Activated T-helper 2 cell treated with anti-CD3 and anti-CD28 coated beads, Interferon-gamma antibody, Interleukin-2, Interleukin-4, amounts not matched to agents 10 μg/mL and 5 μg/mL and 100 μg/mL, durations not matched to agents 14 hours and 24 hours and 36 hours (primary cell): ENCODE measurements at regions not wholly inside any gene's neighbourhood (a gene's known extent, or its start where the extent isn't known, plus 50 kb on each side); places are given as distances from the start of the nearest gene placed in this dataset.

Experiments
- DNase-seq: peaks from one replicate; pipeline ENCODE4 v3.0.0; 2021; ENCODE audit warnings: low spot score
- H3K27ac Mint-ChIP-seq: one replicate; pipeline ENCODE4 v1.8.0; 2021; ENCODE audit warnings: mixed read lengths
- H3K27me3 Mint-ChIP-seq: one replicate; pipeline ENCODE4 v1.8.0; 2021; ENCODE audit warnings: low read depth, mixed read lengths
- H3K36me3 Mint-ChIP-seq: one replicate; pipeline ENCODE4 v1.8.0; 2021; ENCODE audit warnings: low read depth, mixed read lengths
- H3K4me1 Mint-ChIP-seq: one replicate; pipeline ENCODE4 v1.8.0; 2021; ENCODE audit warnings: low read depth, mixed read lengths
- H3K4me3 Mint-ChIP-seq: one replicate; pipeline ENCODE4 v1.8.0; 2021; ENCODE audit warnings: low read depth, mild to moderate bottlenecking, moderate library complexity, mixed read lengths
- H3K9me3 Mint-ChIP-seq: one replicate; pipeline ENCODE4 v1.8.0; 2021; ENCODE audit warnings: mixed read lengths
- intact Hi-C: fragments of 100-400 bp; cut with micrococcal nuclease; formaldehyde crosslinking; loops from one replicate; pipeline ENCODE4 v1.15.1; 2023

- H3K9me3 Mint-ChIP-seq = no peaks in the 10 kb centered on the region
These were observed 68.1 kb upstream of the HTR2A start for GRCh38 chr13:46964789-46965527.

GRCh38 chr13:46963904-46964303 lies 67.1 kb upstream of the HTR2A start:
- H3K27ac Mint-ChIP-seq = no peak overlapping the region
- no peaks in the 10 kb centered on the region for H3K4me1 Mint-ChIP-seq
- H3K9me3 Mint-ChIP-seq = no peaks in the 10 kb centered on the region
- intact Hi-C loops = no loop called here
- no peaks in the 10 kb centered on the region for H3K36me3 Mint-ChIP-seq
- no peak overlapping the region for H3K4me3 Mint-ChIP-seq
- H3K27me3 Mint-ChIP-seq = no peaks in the 10 kb centered on the region
- DNase-seq = no peak

More at GRCh38 chr13:46964789-46965527, 68.1 kb upstream of the HTR2A start:
- H3K4me3 Mint-ChIP-seq = no peak overlapping the region
- no peaks in the 10 kb centered on the region for H3K36me3 Mint-ChIP-seq
- H3K4me1 Mint-ChIP-seq = no peaks in the 10 kb centered on the region
- no peaks in the 10 kb centered on the region for H3K27me3 Mint-ChIP-seq
- intact Hi-C loops = no loop called here
- no peak for DNase-seq
- no peak overlapping the region for H3K27ac Mint-ChIP-seq

GRCh38 chr13:46962281-46962941 lies 65.6 kb upstream of the HTR2A start:
- no peak overlapping the region for H3K4me3 Mint-ChIP-seq
- DNase-seq = no peak
- no peaks in the 10 kb centered on the region for H3K4me1 Mint-ChIP-seq
- intact Hi-C loops = no loop called here
- no peak overlapping the region for H3K27ac Mint-ChIP-seq
- H3K27me3 Mint-ChIP-seq = peaks cover 1% of the 10 kb centered on the region
- no peaks in the 10 kb centered on the region for H3K36me3 Mint-ChIP-seq
- no peaks in the 10 kb centered on the region for H3K9me3 Mint-ChIP-seq

- Mint-ChIP-seq H3K9me3 (no peaks in the 10 kb centered on the region), H3K4me3 (no peak overlapping the region), H3K27ac (no peak overlapping the region), H3K4me1 (no peaks in the 10 kb centered on the region), H3K27me3 (peaks cover 1% of the 10 kb centered on the region), H3K36me3 (no peaks in the 10 kb centered on the region)
- intact Hi-C loops = no loop called here
- DNase-seq = no peak
These were observed 64.9 kb upstream of the HTR2A start for GRCh38 chr13:46961719-46962118.

GRCh38 chr13:46953941-46954340 lies 57.1 kb upstream of the HTR2A start:
- H3K4me1 Mint-ChIP-seq = no peaks in the 10 kb centered on the region
- H3K27me3 Mint-ChIP-seq = peaks cover 7% of the 10 kb centered on the region
- H3K9me3 Mint-ChIP-seq = no peaks in the 10 kb centered on the region
- no peak overlapping the region for H3K4me3 Mint-ChIP-seq
- intact Hi-C loops = no loop called here
- no peak overlapping the region for H3K27ac Mint-ChIP-seq
- DNase-seq = no peak
- no peaks in the 10 kb centered on the region for H3K36me3 Mint-ChIP-seq

- intact Hi-C loops = no loop called here
- Mint-ChIP-seq H3K4me1 (no peaks in the 10 kb centered on the region), H3K27me3 (peaks cover 7% of the 10 kb centered on the region), H3K27ac (no peak overlapping the region), H3K4me3 (no peak overlapping the region), H3K36me3 (no peaks in the 10 kb centered on the region), H3K9me3 (no peaks in the 10 kb centered on the region)
- no peak for DNase-seq
These were observed 56.5 kb upstream of the HTR2A start for GRCh38 chr13:46953331-46953730.

- Mint-ChIP-seq H3K27ac (no peak overlapping the region), H3K9me3 (no peaks in the 10 kb centered on the region)
- no peak for DNase-seq
These were observed 54.7 kb upstream of the HTR2A start for GRCh38 chr13:46951516-46951915.

GRCh38 chr13:46949211-46949610 lies 52.4 kb upstream of the HTR2A start:
- no peaks in the 10 kb centered on the region for H3K4me1 Mint-ChIP-seq
- no peak overlapping the region for H3K27ac Mint-ChIP-seq
- intact Hi-C loops = no loop called here
- peaks cover 7% of the 10 kb centered on the region for H3K9me3 Mint-ChIP-seq
- peaks cover 4% of the 10 kb centered on the region for H3K27me3 Mint-ChIP-seq
- DNase-seq = no peak
- H3K36me3 Mint-ChIP-seq = no peaks in the 10 kb centered on the region
- H3K4me3 Mint-ChIP-seq = no peak overlapping the region

More at GRCh38 chr13:46951516-46951915, 54.7 kb upstream of the HTR2A start:
- Mint-ChIP-seq H3K36me3 (no peaks in the 10 kb centered on the region), H3K27me3 (peaks cover 6% of the 10 kb centered on the region), H3K4me3 (no peak overlapping the region), H3K4me1 (no peaks in the 10 kb centered on the region)
- intact Hi-C loops = no loop called here

GRCh38 chr13:46948338-46948737 lies 51.5 kb upstream of the HTR2A start:
- no peak overlapping the region for H3K27ac Mint-ChIP-seq
- H3K4me1 Mint-ChIP-seq = no peaks in the 10 kb centered on the region
- no peaks in the 10 kb centered on the region for H3K36me3 Mint-ChIP-seq
- H3K27me3 Mint-ChIP-seq = peaks cover 4% of the 10 kb centered on the region
- H3K9me3 Mint-ChIP-seq = peaks cover 10% of the 10 kb centered on the region
- H3K4me3 Mint-ChIP-seq = no peak overlapping the region
- intact Hi-C loops = no loop called here
- DNase-seq = no peak

- Mint-ChIP-seq H3K36me3 (no peaks in the 10 kb centered on the region), H3K4me1 (no peaks in the 10 kb centered on the region), H3K9me3 (peaks cover 10% of the 10 kb centered on the region), H3K4me3 (no peak overlapping the region), H3K27ac (no peak overlapping the region), H3K27me3 (no peaks in the 10 kb centered on the region)
- intact Hi-C loops = no loop called here
- no peak for DNase-seq
These were observed 50.8 kb upstream of the HTR2A start for GRCh38 chr13:46947425-46948191.
